A673 (cell line): ENCODE measurements at regions not wholly inside any gene's neighbourhood (a gene's known extent, or its start where the extent isn't known, plus 50 kb on each side); places are given as distances from the start of the nearest gene placed in this dataset.

Experiments used
- BruUV-seq: library from RNA; stranded (reverse); fragments of 400-500 nt; replicated peaks from 2 replicates; lab custom pipeline; 2021; lab: Mats Ljungman, UMichigan
- CTCF ChIA-PET: fragments of 300-600 bp; sonication (Branson Sonifier 250); formaldehyde crosslinking; loops from one replicate; lab custom pipeline; 2022; ENCODE audit warnings: antibody characterized with exemption; lab: Charles Lee
- POLR2A ChIA-PET: fragments of 300-600 bp; sonication (Branson Sonifier 250); formaldehyde crosslinking; loops from one replicate; lab custom pipeline; 2022; ENCODE audit warnings: antibody characterized with exemption; ENCODE audit not compliant: low non-redundant PET; lab: Charles Lee
- DNase-seq: peaks from one replicate; pipeline ENCODE4 v3.0.0-alpha.2; 2015; ENCODE audit warnings: low spot score
- H3K27ac ChIP-seq: fragments of 200-600 bp; sonication (generic); 2 replicates; pipeline ENCODE4 v1.5.1; 2016; ENCODE audit warnings: mixed run types, low read depth, mild to moderate bottlenecking, mixed read lengths, antibody characterized with exemption, low read length; ENCODE audit not compliant: poor library complexity, severe bottlenecking
- H3K27me3 ChIP-seq: fragments of 200-600 bp; sonication (generic); replicated peaks from 2 replicates; pipeline ENCODE4 v1.6.1; 2017; ENCODE audit warnings: mixed run types, low read depth, mild to moderate bottlenecking, mixed read lengths, antibody characterized with exemption, low read length; ENCODE audit not compliant: insufficient read depth, poor library complexity
- H3K36me3 ChIP-seq: fragments of 200-600 bp; sonication (generic); 2 replicates; pipeline ENCODE4 v1.6.1; 2016; ENCODE audit warnings: mixed run types, mild to moderate bottlenecking, mixed read lengths, antibody characterized with exemption, low read length; ENCODE audit not compliant: insufficient read depth, poor library complexity, severe bottlenecking
- H3K4me1 ChIP-seq: fragments of 200-600 bp; sonication (generic); 2 replicates; pipeline ENCODE4 v1.6.1; 2017; ENCODE audit warnings: mixed run types, mild to moderate bottlenecking, mixed read lengths, antibody characterized with exemption, low read length; ENCODE audit not compliant: insufficient read depth, poor library complexity, severe bottlenecking
- H3K4me3 ChIP-seq: fragments of 200-600 bp; sonication (generic); 2 replicates; pipeline ENCODE4 v1.5.1; 2016; ENCODE audit warnings: low read depth, mixed run types, mild to moderate bottlenecking, mixed read lengths, low read length; ENCODE audit not compliant: poor library complexity, severe bottlenecking
- H3K9me3 ChIP-seq: fragments of 200-600 bp; sonication (generic); 2 replicates; pipeline ENCODE4 v1.6.1; 2016; ENCODE audit warnings: mixed run types, low read depth, mild to moderate bottlenecking, mixed read lengths, antibody characterized with exemption, low read length; ENCODE audit not compliant: poor library complexity, severe bottlenecking
- EZH2 ChIP-seq: fragments of 200-600 bp; sonication (generic); IDR thresholded peaks from 2 replicates; pipeline ENCODE4 v1.6.1; 2017; ENCODE audit warnings: borderline replicate concordance, low read depth, mild to moderate bottlenecking, mixed read lengths, antibody characterized with exemption, low read length; ENCODE audit not compliant: poor library complexity, severe bottlenecking
- intact Hi-C: fragments of 100-400 bp; cut with micrococcal nuclease; formaldehyde crosslinking; loops from one replicate; pipeline ENCODE4 v1.10.0; 2022; ENCODE audit not compliant: unreplicated experiment
- TF ChIP-seq, protein P1 (sequence below): fragments of 300-800, 200-600 bp; sonication (generic); conservative IDR thresholded peaks from 2 replicates; pipeline ENCODE4 v1.5.1; 2017; ENCODE audit warnings: low read depth, mild to moderate bottlenecking, antibody characterized with exemption, low read length, moderate library complexity, mixed read lengths

DNA sequence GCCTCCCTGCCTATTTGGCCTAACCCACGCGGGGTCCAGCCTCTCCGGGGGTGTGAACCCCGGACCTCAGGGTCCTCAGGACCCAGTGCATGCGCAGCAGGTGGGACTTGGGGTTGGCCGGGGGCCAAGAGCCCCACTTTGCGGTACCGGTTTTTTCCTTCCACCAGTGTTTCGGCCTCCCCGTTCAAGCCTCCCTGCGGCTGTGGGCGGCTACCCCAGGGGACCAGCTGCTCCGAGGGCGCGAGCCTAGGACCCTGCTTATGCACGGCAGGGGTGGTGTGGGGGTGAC, 327.3 kb downstream of the ALG10 start:
- ChIA-PET CTCF (no interaction called here), POLR2A (no interaction called here)
- H3K9me3 ChIP-seq, result peaks cover 14% of the 10 kb centered on the region
- no peaks in the 10 kb centered on the region for H3K36me3 ChIP-seq
- no peak for DNase-seq
- no TSS peak for BruUV-seq
- H3K27me3 ChIP-seq, result no peaks in the 10 kb centered on the region
- no peaks in the 10 kb centered on the region for H3K4me1 ChIP-seq
- H3K27ac ChIP-seq, result no peak overlapping the region
- no peak overlapping the region for H3K4me3 ChIP-seq
- intact Hi-C loops, result no loop called here
- no peak for TF ChIP-seq EZH2
- TF ChIP-seq, protein P1, sequence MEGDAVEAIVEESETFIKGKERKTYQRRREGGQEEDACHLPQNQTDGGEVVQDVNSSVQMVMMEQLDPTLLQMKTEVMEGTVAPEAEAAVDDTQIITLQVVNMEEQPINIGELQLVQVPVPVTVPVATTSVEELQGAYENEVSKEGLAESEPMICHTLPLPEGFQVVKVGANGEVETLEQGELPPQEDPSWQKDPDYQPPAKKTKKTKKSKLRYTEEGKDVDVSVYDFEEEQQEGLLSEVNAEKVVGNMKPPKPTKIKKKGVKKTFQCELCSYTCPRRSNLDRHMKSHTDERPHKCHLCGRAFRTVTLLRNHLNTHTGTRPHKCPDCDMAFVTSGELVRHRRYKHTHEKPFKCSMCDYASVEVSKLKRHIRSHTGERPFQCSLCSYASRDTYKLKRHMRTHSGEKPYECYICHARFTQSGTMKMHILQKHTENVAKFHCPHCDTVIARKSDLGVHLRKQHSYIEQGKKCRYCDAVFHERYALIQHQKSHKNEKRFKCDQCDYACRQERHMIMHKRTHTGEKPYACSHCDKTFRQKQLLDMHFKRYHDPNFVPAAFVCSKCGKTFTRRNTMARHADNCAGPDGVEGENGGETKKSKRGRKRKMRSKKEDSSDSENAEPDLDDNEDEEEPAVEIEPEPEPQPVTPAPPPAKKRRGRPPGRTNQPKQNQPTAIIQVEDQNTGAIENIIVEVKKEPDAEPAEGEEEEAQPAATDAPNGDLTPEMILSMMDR, result no peak

GRCh38 chr12:34350092-34351041, 328.1 kb downstream of the ALG10 start:
- H3K36me3 ChIP-seq, result no peaks in the 10 kb centered on the region
- ChIA-PET POLR2A (no interaction called here), CTCF (no interaction called here)
- H3K9me3 ChIP-seq, result peaks cover 14% of the 10 kb centered on the region
- H3K4me3 ChIP-seq, result no peak overlapping the region
- BruUV-seq, result no TSS peak
- DNase-seq, result no peak
- intact Hi-C loops, result no loop called here
- no peaks in the 10 kb centered on the region for H3K27me3 ChIP-seq
- TF ChIP-seq EZH2, result no peak
- TF ChIP-seq, protein P1, result no peak
- H3K27ac ChIP-seq, result no peak overlapping the region
- H3K4me1 ChIP-seq, result no peaks in the 10 kb centered on the region

DNA sequence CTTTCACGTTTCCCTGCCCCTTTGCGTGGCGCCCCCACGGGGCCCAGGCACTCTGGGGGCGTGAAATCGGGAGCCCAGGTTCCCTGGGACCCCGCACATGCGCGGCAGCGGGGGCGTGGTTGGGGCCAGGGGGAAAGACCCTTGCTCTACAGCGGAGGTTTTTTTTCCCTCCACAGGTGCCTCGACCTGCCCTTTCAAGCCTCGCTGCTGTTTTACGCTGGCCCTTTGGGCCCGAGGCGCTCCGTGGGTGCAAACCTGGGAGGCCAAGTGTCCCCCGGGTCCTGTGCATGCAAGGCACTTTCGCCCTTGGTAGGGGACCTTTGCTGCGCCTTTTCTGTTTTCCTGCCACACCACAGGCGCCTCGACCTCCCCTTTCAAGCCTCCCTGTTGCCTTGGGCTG, 329.8 kb downstream of the ALG10 start:
- intact Hi-C loops, result no loop called here
- TF ChIP-seq EZH2, result no peak
- TF ChIP-seq, protein P1, result no peak
- POLR2A ChIA-PET, result no interaction called here
- Histone ChIP-seq H3K27ac (no peak overlapping the region), H3K4me1 (no peaks in the 10 kb centered on the region), H3K4me3 (no peak overlapping the region), H3K36me3 (no peaks in the 10 kb centered on the region), H3K27me3 (no peaks in the 10 kb centered on the region), H3K9me3 (peaks cover 17% of the 10 kb centered on the region)
- no TSS peak for BruUV-seq
- DNase-seq, result no peak
- CTCF ChIA-PET, result no interaction called here
